ENCODE measurements at regions not wholly inside any gene's neighbourhood (a gene's known extent, or its start where the extent isn't known, plus 50 kb on each side); places are given as distances from the start of the nearest gene placed in this dataset.
"Not testable (repeated sequence)": the region's sequence is repeated elsewhere in the genome, so short reads cannot be mapped to it uniquely, and the experiment has no call there.

DNA sequence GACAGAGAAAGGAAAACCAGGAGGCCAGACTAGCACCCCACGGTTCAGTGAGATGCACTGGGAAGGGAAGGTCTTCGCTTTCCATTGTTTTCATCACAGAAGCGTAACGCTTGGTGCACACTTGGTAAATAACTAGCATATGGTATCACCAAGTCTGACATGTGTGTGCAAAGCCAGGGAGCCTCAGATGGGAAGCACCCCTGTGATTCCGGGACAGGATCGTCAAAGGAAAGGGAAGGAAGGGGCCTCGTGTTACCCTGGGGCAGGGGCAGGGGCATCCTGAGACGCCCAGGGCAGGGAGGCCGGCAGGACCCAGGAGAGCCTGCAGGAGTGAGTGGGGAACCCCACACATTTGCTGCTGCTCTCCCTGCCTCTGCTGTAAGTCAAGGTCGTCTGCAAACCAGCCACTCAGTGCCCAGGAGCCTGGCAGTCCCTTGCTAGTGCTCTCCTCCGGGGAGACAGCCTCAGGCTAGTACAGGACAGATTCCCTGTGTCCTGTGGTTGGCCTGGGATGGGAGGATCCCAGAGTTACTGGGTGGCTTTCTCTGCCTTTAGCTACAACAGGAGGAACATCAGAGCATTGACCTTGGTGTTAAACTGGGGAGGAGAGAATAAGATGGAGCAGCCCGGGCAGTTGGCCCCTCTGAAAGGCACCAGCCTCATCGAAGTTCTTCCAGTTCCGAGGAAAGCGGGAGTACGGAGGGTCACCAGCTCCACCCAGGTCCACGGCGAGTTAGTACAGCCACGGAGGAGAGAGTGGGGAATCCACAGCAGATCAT lies 192.5 kb downstream of the NDUFA10 start:
- no peak for DNase-seq (ENCODE audit: low read depth)

DNA sequence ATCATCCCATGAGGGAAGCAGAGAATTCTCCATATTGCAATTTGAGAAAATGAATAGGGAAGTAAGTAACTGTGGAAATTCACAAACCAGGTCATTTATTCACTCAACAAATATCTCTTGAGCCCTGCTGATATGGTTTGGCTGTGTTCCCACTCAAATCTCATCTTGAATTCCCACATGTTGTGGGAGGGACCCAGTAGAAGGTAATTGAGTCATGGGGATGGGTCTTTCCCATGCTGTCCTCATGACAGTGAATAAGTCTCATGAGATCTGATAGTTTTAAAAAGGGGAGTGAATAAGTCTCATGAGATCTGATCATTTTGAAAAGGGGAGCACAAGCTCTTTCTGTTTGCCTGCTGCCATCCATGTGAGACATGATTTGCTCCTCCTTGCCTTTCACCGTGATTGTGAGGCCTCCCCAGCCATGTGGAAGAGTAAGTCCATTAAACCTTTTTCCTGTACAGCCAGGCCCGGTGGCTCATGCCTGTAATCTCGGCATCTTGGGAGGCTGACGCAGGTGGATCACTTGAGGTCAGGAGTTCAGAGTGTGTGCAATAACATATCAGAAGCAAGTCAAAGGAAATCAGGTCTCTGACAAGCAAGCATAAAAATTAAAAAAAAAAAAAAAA lies 193.2 kb downstream of the NDUFA10 start:
- no peak for DNase-seq (ENCODE audit: low read depth)

DNA sequence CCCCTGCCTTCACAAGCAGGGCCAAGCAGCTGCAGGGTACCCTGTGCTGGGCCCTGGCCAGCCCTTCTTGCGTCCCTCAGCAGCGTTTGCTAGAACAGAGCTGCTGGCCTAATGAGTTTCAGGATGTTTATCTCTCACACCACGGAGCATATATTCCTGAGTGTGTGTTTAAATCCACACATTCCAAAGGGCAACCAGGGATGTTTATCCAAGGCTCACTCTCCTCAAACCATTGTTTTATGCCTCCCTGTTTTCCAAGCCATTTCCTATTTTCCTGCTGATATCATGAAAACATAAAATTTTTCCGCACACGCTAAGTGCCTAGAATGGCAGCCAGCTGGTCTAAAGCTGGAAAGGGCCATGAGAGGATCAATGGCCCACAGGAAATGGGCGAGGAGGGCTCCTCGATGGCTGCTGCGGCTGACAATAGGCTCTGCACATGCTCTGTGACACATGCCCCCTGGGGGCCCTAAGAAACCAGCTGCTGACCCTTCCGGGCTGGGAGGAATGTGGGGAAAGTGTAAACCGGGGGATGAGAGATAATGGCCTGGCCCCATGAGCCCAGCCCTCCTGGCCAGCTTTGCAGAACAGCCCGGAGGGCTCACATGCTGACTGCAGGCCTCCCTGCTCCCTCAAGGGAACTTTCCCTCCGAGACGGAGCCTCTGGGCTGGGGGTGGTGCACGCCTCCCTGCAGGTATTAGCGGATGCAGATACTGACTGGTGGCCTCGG lies 194.0 kb downstream of the NDUFA10 start:
- DNase-seq (ENCODE audit: low read depth), result no peak

DNA sequence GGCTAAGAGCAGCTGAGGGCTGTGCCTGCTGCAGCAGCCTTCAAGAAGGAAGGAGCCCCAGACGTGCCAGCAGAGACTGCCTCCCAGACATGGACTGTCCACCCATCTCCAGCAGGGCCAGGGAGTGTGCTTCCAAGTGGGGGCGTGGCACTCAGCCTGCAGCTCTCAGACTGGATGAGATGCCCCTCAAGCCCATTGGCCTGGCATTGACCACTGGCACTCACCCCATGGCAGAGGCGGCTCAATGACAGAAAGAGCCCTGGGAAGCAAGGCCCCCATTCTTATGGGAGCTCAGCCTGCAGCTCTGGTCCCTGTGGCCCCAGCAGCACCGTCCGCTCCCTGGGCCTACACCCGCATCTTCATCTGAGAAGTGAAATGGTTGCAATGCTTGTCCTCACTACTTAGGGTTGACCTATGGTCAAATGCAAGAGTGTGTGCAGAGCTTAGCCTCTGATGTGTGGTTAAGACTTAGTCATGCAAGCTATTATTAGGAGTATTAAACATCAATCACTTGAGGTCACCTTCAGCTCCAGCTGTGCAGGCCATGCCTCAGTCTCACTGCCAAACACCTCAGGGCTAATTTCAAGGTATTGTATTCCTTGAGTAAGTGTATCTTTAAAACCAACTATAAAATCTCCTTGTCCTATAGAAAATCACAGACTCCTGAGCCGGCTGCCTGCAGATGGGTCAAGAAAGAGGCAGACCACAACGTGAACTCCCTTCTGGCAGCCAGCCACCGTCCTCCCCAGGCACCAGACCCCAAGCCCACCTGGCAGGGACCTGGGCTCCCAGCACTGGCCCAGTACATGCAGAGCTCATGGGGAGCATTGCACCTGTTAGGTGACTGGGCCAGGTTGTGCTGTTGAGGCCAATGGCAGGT lies 194.8 kb downstream of the NDUFA10 start:
- no peak for DNase-seq (ENCODE audit: low read depth)

DNA sequence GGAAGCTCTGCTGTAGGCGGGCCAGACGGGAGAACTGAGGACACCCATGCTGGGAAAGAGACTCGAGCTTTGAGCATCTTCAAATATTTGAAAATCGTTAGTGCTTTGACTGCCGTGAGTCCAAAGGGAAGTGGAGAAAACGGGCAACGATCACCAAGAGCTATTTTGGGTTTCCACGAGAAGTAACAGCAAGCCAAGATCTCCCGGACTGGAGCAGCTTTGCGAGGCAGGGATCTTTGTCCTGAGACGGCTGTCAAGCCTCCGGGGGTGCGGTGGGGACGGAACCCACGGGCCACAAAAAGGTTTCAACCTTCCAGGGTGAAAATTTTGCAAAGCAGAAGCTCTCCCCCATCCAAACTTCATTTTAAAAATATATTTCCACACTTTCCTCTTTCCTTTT lies 195.8 kb downstream of the NDUFA10 start:
- DNase-seq (ENCODE audit: low read depth), result no peak

DNA sequence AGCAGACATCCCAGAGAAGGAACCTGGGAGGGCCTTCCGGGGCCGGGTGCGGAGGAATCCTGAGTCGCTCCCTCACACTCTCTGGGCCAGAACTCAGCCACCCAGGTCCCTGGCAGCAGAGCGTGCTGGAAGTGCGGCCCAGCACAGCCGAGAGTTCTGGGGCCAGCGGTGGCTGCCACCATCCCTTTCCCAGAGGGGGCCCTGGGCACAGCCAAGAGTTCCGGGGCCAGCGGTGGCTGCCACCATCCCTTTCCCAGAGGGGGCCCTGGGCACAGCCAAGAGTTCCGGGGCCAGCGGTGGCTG lies 196.2 kb downstream of the NDUFA10 start:
- DNase-seq (ENCODE audit: low read depth), result not testable (repeated sequence)

DNA sequence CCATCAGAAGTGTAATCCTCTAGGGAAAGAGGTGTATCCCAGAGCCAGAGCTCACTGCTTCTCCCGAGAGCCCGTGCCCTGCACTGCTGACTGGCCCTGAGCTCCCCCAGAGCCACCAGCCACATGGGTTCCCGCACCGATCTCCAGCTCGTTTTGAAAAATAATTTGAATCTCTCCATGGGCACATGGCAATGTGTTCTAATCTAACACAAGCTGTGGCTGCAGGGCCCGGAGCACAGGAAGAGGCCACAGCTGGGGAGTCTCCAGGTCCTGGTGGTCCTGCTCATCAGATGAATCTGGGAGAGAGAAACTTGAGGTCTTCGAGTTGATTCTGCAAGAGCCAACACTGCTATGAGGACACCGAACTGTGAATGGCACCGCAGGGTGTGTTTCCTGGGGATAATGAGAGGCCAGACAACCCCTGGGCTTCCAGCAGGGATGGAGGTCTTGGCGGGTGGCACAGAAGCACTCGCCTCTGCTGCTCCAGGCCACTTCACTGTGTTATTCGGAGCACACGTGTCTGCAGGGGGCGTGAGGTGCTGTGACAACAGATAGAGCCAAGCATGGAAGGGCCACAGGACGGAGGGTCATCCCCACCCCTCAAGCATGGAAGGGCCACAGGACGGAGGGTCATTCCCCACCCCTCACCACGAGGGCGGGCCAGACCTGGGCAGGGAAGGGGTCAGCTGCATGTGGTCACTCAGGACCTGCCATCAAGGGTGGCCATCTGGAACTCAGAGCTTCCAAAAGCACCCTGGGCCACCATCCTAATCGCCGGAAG lies 196.8 kb downstream of the NDUFA10 start:
- DNase-seq (ENCODE audit: low read depth), result no peak

DNA sequence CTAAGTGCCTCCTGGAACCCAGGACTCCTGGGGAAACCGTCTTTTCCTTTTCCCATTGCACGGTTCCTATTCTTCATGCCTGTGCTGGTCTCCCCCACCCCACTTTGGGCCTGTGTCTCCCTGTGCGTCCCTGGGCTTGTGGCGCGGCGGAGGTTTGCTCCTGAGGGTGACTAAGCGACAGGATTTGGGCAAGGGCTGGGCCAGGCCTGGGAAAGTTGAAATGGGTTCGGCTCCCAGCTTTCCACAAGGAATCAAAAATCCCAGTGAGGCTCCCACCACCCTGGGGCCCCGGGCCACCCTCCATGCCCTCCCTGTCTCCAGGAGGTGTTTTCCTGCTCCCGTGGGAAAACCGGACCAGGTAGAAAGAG lies 197.6 kb downstream of the NDUFA10 start:
- DNase-seq (ENCODE audit: low read depth), result no peak

DNA sequence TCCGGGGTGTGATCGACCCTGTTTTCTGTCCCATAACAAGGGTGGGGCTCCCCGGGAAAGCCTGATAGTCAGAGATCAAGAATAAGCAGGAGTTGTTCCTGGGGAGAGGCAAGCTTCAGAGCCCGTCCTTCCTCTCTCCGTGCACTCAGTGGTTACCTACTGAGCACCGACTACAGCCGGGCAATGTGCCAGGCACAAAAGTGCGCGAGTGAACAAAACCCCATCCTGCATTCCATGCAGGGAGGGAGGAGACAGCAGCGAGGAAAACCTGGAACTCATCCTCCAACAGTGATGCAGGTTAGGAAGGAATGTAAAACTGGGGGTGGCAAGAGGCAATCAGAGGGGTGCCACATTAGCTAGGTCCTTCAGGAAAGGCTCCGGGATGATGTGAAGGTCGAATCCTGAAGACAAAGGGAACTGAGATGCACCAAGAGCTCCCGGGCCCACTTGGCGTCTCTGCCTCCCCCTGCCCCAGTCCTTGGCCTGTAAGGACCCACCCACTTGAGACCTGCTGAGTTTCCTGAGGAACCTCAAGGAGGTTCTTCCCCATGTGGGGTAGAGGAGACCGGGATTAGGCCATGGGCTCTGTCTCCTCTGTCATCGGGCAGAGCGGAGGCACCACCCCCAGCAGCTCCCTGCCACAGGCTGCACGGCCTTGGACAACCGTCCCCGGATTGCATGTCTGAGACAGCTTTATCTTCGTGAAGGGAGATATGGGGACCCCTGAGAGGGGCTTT lies 198.2 kb downstream of the NDUFA10 start:
- no peak for DNase-seq (ENCODE audit: low read depth)

DNA sequence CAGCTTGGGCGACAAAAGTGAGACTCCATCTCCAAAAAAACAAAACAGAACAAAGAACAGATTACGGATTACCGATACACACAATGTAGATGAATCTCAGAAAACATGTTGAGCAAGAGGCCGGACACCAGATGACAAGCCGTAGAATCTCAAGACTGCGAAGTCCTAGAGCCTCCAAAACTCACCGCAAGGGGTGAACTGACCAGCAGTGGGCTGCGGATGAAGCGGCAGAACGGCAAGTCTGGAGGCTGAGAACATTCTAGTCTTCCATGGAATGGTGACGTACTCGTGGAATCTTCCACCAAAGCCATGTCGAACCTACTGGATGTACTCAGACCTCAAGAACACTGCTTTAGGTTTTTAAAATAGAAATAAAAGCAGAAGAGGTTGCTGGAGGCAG lies 198.8 kb downstream of the NDUFA10 start:
- DNase-seq (ENCODE audit: low read depth), result no peak

DNA sequence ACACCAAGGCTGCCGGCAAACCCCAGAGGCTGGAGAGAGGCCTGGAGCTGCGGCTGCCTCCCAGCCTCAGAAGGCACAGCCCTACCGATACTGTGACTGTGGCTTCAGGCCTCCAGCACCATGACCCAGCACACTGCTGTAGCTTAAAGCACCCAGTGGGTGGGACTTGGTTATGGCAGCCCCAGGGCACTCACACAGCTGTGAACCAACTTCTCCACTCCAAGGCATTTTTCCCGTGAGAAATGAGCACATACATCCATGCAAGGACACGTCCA lies 199.5 kb downstream of the NDUFA10 start:
- no peak for DNase-seq (ENCODE audit: low read depth)

DNA sequence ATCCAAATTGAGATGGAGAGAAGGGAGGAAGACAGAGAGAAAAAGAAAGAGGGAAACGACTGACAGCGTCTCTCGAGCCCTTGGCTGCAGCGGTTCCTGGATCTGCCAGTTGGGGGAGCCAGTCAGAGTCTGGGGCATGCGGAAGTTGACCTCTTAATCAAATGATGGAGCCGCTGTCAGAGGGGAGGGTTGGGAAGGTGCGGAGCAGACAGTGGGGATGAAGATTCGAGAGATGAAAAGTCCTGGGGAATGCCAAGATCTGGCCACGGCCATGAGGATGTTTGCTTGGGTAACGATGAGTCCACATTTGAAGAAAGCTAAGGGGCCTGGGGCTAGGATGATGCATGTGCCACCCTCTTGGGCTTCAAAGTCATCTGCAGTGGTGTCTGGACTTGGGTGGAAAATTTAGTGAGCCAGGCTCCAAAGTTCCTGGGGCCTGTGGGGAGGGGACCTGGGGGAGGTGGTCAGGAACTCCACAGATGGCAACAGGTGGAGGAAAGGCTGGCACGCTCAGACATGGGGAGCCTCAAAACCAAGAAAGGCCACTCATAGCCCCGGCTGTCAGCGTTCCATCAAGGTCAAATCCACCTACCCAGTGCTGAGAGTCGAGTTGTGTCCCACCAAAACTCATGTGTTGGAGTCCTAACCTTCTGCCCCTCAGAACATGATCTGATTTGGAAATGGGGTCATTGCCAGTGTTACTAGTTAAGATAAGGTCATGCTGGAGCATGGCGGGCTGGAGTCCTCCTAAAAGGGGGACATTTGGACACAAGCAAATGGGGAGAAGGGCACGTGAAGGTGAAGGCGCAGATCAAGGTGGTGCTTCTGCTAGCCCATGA lies 200.1 kb downstream of the NDUFA10 start:
- DNase-seq (ENCODE audit: low read depth), result no peak

DNA sequence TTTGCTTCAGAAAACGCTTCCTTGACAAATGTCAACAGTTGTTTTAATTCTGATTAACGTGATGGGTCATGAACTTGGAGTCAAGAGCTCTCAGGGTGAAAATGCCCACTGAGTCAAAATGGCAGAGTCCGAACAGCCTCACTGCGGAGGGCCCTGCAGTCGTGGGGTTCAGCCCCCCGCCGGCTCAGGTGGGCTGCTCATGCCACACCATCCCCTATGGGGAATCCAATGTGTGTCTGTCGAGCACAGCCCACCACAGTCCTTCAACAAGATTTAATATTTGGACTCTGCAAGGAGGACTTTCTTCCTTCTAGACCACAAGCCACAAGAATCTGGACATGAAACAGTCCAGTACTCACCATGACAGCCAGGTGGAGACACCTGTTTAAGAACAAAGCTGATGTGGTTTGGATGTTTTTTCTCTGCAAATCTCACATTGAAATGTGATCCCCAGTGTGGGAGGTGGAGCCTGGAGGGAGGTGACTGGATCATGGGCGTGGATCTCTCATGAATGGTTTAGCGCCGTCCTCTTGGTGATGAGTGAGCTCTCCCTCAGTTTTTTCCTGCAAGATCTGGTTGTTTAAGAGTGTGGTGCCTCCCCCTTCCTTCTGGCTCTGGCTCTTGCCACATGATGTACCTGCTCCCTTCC lies 201.0 kb downstream of the NDUFA10 start:
- no peak for DNase-seq (ENCODE audit: low read depth)

DNA sequence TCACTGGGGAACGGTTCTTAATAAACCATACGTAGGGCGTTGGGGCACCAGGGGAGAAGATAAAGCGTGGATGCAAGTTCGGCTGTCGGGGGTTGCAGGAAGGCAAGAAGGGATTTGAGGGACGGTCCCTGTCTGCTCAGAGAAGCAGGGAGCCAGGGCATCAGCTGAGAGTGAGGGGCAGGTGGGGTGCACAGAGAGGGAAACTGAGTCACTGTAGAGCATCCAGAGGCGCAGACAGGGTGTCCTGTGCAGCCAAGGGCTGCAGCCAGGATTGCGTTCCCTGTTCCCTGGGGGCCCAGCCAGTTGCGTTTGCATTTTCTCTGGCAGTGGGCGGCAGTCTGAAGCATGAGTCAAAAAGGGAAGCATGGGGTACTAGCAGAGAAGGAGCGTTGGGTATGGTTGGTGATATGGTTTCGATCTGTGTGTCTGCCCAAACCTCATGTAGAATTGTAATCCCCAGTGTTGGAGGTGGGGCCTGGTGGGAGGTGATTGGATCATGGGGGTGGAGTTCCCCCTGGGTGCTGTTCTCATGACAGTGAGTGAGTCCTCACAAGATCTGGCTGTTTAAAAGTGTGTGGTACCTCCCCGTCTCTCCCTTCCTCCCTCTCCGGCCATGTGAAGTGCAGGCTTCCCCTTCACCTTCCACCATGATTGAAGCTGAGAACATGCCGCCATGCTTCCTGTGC lies 202.9 kb downstream of the NDUFA10 start:
- DNase-seq (ENCODE audit: low read depth), result no peak

DNA sequence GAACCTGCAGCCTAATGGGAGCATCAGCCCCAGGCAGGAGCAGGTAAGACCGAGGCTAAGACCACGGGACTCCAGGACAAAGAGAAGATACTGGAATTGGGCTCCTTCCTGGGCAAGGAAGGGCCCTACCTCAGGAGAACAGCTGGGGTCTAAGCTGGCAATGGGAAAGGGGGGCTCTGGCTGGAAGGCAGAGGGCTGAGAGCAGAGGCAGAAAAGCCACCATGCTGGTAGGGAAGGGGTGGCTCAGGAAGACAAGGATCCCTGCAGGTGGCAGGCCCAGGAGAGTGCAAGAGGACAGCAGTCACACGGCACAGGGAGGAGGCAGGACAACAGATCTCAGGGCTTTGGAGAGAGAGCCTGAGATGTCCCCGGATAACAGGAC lies 203.5 kb downstream of the NDUFA10 start:
- DNase-seq (ENCODE audit: low read depth), result no peak

DNA sequence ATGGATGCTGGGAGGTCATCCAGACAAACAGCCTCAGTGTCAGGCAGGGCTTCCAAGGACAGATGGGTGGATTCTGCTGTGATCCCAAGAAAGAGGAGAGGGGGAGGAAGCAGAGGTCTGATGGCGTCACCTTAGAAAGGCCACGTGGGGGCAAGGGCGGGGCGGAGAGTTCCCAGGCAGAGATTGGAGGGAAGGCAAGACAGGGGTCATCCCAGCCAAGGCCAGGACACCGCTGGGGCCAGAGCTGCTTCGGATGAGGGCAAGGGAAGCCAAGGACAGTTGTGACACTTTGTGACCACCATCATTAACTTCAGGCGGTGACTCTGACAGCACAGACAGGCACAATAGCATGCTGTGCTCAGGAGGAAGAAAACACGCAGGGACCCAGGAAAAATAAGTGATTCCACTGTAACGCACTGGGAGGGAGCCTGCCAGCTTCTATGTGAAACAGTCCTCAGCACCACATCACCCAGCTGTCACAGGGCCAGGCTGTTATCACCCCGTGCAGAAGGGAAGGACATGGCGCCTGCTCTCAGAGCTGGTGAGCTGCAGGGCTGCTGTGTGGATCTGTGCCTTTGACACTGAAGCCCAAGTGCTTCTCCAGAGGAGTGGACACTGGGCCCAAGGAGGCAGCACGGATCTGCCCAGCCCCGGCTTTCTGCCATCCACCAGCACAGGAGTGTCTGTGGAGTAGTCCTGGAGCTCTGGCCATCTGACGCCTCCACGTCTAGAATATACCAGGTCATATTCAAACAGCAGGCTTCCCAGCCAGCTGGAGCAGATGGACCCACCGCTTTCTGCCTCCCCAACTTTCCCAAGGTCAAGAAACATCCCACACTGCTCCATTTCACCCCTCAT lies 204.1 kb downstream of the NDUFA10 start:
- DNase-seq (ENCODE audit: low read depth), result no peak

DNA sequence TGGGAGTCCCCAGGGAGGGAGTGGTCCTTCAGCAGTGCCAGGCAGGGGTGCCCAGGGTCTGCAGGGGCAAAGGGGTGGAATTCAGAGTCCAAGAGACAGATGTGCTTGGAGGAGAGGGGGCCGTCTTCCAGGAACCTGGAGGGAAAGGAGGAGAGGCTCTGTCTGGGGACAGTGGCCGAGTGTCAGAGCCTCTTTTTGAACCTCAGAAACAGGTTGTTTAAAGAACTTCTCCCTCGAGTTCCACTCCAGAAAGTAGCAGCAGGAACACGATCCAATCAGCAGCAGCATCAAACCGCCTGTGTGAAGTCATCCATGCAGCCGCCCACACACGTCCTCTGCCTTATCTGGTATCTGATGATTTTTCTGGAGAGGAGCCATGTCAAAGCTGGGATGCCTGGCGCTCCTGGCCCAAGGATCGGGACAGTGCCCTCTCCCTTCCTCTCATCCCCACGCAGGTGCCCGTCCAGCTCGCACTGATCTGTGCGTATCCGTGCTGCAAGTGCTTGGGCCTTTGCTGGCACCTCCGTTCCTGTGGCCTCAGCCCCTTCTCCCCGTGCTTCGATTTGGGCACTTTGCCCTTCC lies 205.1 kb downstream of the NDUFA10 start:
- DNase-seq (ENCODE audit: low read depth), result no peak
